Embryonic facial prominence (tissue), 1 donor: ENCODE measurements at regions not wholly inside any gene's neighbourhood (a gene's known extent, or its start where the extent isn't known, plus 50 kb on each side); places are given as distances from the start of the nearest gene placed in this dataset.
"Not testable (repeated sequence)": the region's sequence is repeated elsewhere in the genome, so short reads cannot be mapped to it uniquely, and the experiment has no call there.

Source experiments
- DNase-seq: peaks from one replicate; pipeline ENCODE4 v3.0.0-alpha.2; 2016; ENCODE audit errors: extremely low spot score

GRCh38 chr9:18275313-18275990, 198.5 kb upstream of the ADAMTSL1 start:
- DNase-seq, result no peak

GRCh38 chr9:18281291-18281690, 192.7 kb upstream of the ADAMTSL1 start:
- no peak for DNase-seq

- no peak for DNase-seq
These were observed 179.7 kb upstream of the ADAMTSL1 start for GRCh38 chr9:18294229-18294628.

GRCh38 chr9:18296702-18297055, 177.3 kb upstream of the ADAMTSL1 start:
- DNase-seq, result no peak

GRCh38 chr9:18297056-18297841, 176.7 kb upstream of the ADAMTSL1 start:
- DNase-seq, result no peak

GRCh38 chr9:18299449-18299848, 174.5 kb upstream of the ADAMTSL1 start:
- no peak for DNase-seq

GRCh38 chr9:18305167-18305806, 168.7 kb upstream of the ADAMTSL1 start:
- not testable (repeated sequence) for DNase-seq

- DNase-seq, result no peak
These were observed 159.6 kb upstream of the ADAMTSL1 start for GRCh38 chr9:18314316-18314715.

- DNase-seq, result no peak
These were observed 156.1 kb upstream of the ADAMTSL1 start for GRCh38 chr9:18317896-18318295.

- no peak for DNase-seq
These were observed 154.0 kb upstream of the ADAMTSL1 start for GRCh38 chr9:18319918-18320445.

- no peak for DNase-seq
These were observed 148.8 kb upstream of the ADAMTSL1 start for GRCh38 chr9:18324928-18325745.

- not testable (repeated sequence) for DNase-seq
These were observed 148.3 kb upstream of the ADAMTSL1 start for GRCh38 chr9:18325746-18326011.

- DNase-seq, result no peak
These were observed 146.8 kb upstream of the ADAMTSL1 start for GRCh38 chr9:18327121-18327520.

- DNase-seq, result no peak
These were observed 143.3 kb upstream of the ADAMTSL1 start for GRCh38 chr9:18330401-18331309.

- no peak for DNase-seq
These were observed 142.7 kb upstream of the ADAMTSL1 start for GRCh38 chr9:18331310-18331684.

GRCh38 chr9:18331808-18332209, 142.1 kb upstream of the ADAMTSL1 start:
- DNase-seq, result peak; percentile 39

- DNase-seq, result no peak
These were observed 140.8 kb upstream of the ADAMTSL1 start for GRCh38 chr9:18333157-18333556.

- no peak for DNase-seq
These were observed 138.1 kb upstream of the ADAMTSL1 start for GRCh38 chr9:18335825-18336224.

- no peak for DNase-seq
These were observed 135.9 kb upstream of the ADAMTSL1 start for GRCh38 chr9:18338042-18338441.

- no peak for DNase-seq
These were observed 130.2 kb upstream of the ADAMTSL1 start for GRCh38 chr9:18343784-18344183.

- DNase-seq, result no peak
These were observed 127.2 kb upstream of the ADAMTSL1 start for GRCh38 chr9:18346745-18347144.
